ENCODE measurements at regions not wholly inside any gene's neighbourhood (a gene's known extent, or its start where the extent isn't known, plus 50 kb on each side); places are given as distances from the start of the nearest gene placed in this dataset.
"Not testable (repeated sequence)": the region's sequence is repeated elsewhere in the genome, so short reads cannot be mapped to it uniquely, and the experiment has no call there.

DNA sequence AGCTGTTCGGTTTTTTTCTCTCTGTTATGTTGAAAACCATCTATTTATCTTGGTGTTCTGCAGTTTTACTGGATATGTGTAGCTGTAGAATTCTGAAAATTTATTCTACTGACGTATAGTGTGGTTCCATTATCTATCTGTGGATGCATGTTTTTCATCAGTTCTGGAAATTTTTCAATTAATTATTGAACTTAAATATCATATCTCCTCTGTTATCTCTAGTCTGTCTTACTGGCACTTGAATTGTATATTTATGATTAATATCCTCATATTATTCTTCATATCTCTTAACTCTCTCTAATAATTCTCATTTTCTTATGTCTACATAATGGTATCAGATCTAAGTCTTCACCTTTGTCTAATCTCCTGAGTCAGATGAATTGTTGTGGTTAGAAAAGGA lies 501.7 kb downstream of the STK39 start:
- DNase-seq = no peak

DNA sequence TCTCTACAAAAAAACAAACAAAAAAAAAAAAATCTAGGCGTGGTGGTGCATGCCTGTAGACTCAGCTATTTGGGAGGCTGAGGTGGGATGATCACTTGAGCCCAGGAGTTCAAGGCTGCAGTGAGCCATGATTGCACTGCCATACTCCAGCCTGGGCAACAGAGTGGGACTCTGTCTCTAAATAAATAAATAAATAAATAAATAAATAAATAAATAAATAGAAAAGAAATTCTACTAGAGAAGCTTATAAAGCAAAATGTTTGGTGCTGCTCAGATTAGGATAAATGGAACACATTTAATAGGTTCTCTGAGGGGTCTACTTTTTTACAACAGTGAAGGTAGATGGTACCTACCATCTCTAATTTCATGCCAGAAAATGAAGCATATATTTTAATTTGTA lies 507.5 kb downstream of the STK39 start:
- DNase-seq = not testable (repeated sequence)

- no peak for DNase-seq
Measured at GRCh38 chr2:167733747-167734146, 513.6 kb downstream of the STK39 start.

GRCh38 chr2:167732326-167732725 lies 515.1 kb downstream of the STK39 start:
- no peak for DNase-seq

- no peak for DNase-seq
Measured at GRCh38 chr2:167729911-167730310, 517.5 kb downstream of the STK39 start.

DNA sequence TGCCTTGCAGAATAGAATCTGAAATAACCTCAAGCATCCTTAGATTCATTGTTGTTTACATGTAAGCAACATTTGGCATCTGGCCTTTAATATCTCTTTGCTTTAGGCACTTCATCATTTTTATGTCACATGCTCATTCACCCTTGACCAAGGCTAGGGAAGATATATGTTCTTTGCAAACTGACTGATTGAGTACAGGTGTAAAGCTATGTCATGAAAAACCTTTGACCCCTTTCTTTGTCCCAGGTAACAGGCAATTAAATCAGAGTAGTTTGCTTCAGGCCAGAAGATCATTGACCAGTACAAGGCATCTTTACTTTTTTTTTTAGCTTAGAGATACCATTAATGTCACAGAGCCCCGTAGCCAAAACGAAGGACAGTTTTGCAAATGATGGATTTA lies 520.6 kb downstream of the STK39 start:
- DNase-seq = no peak

DNA sequence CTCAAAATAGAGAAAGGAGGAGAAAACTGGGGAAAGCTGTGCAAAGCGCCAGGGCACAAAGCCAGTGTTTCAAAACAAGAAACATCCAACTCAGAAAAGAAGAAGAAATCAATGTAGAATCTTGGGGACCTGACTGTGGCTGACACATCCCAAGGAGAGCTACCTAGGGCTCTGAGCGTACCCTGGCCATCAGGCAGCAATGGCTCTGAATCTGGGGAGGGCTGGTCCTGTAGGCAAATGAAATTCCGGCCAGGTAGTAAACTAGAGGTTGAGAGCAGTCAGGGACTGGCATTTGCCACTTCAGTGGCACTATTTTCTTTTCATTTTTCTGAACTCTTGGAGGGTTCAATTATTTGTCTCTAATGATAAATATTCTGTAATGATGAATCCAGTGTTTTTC lies 525.8 kb downstream of the STK39 start:
- DNase-seq = no peak

- DNase-seq = no peak
Measured at GRCh38 chr2:167719410-167719809, 528.0 kb downstream of the STK39 start.

- no peak for DNase-seq
Measured at GRCh38 chr2:167718560-167718959, 528.8 kb downstream of the STK39 start.

- DNase-seq = no peak
Measured at GRCh38 chr2:167715932-167716331, 531.5 kb downstream of the STK39 start.

DNA sequence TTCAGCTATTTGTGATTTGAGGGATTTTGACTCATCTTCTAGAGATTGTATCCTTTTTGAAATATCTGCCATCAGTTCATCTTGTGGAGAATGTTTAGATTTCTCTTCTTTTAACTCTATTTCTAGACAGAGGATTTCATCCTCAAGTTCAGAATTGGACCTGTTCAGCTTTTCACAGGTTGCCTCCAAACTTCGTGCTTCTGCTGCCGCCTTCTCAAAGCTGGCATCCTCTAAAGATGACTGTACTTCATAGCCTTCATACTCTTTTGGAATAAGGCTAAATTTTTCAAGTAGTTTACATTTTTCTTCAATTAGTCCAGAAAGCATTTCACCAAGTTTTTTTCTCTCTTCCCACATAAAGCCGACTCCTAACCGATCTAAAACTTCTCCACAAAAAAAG lies 531.9 kb downstream of the STK39 start:
- not testable (repeated sequence) for DNase-seq

- no peak for DNase-seq
Measured at GRCh38 chr2:167712275-167712674, 535.1 kb downstream of the STK39 start.

- no peak for DNase-seq
Measured at GRCh38 chr2:167708998-167709397, 538.4 kb downstream of the STK39 start.

DNA sequence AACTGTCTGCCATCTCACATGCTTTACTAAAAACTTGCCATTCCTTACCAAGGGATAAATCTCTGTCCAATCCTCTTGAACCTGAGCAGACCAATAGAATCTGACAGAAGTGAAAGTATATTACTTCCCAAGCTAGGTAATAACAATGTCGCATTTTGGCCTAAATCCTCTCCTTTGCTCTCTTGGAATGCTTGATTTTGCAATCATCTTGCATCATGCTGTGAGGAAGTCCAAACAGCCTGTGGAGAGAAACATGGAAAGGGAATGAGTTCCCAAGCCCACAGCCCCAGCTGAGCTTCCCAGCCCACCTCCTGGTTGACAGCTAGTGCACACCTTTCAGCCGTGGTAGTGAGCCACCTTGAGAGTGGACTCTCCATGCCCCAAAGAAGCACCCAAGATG lies 540.6 kb downstream of the STK39 start:
- DNase-seq = no peak

- no peak for DNase-seq
Measured at GRCh38 chr2:167703441-167703840, 544.0 kb downstream of the STK39 start.

DNA sequence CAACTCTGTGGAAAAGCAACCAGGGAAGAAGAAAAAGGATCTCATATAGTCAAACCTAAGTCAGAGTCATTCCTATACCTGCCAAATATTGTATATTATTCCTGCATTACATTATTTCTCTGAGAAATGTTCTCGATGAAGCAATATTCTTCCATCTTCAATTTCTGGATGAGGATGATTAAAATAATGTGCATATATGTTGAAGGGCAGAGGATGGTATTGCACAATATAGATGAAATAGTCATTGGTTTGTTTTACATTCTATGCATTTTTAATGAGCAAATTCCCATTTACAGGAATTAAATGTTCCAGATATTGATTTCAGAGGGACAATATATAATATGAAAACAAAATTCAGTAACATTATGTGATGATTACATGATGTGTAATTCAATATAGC lies 545.2 kb downstream of the STK39 start:
- DNase-seq = no peak

DNA sequence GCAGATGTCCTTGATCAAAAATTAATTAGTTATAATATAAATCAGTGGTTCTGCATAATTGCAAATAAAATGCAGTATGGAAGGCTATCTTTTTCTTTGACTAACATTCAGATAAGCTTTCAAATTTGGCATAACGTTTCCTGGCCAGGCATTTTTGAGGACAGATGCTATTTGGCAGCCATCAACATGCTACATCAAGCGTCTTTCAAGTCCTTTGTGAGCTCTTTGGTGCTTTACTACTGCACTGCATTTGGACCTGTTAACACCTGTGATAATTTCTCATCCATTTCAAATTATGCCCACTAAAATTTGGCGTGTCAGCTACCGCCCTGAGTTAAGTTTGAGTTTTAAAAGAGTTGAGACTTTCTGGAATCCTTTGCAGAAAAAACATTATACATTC lies 545.7 kb downstream of the STK39 start:
- DNase-seq = no peak

DNA sequence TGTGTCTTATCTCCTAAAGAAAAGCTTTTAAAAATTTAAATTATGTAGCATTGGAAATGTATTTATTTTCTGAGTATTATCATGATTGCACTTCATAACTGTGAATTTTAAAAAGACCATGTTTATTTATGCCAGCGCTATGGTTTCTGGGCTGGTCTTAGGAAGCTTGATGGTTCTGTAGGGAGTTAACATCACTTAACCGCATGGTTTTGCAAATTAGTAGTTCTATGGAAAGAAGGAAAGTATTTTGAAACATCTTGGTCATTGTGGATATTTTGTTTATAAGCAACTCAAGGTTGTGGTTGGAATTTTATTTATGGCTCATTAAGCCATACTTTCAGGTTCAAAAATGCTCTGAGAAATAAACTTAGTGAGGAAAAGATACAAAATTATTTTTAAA lies 549.4 kb downstream of the STK39 start:
- no peak for DNase-seq

DNA sequence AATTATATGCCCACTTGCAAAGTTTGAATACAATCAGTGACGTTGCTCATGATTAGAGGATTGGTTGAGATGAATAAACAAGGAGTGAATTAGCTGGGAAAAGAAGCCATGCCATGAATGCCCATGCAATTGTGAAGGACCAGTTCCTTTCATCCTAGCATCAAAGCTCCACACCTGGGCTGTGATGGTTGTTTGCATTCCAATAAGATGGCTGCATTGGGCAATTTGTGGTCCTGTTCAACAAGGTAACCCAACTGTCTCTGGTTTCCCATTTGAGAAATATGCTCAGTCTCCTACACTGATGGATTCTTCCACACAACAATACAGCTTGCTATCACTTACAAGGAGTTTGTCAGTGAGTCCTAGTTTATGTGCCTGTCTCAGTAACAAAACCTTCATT lies 550.2 kb downstream of the STK39 start:
- DNase-seq = no peak

- DNase-seq = no peak
Measured at GRCh38 chr2:167692936-167693335, 554.5 kb downstream of the STK39 start.

- DNase-seq = no peak
Measured at GRCh38 chr2:167692191-167692590, 555.2 kb downstream of the STK39 start.

- no peak for DNase-seq
Measured at GRCh38 chr2:167689444-167689843, 558.0 kb downstream of the STK39 start.

- DNase-seq = no peak
Measured at GRCh38 chr2:167686691-167687090, 560.7 kb downstream of the STK39 start.

GRCh38 chr2:167681234-167682015 lies 566.0 kb downstream of the STK39 start:
- DNase-seq = no peak

DNA sequence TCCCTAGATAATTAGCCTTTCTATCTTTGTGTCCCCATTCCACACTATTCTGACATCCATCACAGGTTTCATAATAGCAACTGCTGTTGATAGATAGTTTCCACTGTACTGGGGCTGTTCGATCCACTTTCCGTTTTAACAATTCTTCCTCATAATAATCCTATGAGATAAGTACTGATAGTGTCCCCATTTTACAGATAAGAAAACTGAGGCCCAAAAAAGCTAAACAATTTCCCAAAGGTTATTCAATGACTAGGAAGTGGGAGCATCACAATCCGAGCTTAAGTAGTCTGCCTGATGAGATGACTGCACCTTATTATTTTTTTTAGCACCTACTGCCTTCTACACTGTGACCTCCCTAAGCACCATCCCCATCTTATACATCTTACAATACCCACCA lies 569.2 kb downstream of the STK39 start:
- DNase-seq = no peak
